Smooth muscle cell (in vitro differentiated cells): ENCODE measurements at regions not wholly inside any gene's neighbourhood (a gene's known extent, or its start where the extent isn't known, plus 50 kb on each side); places are given as distances from the start of the nearest gene placed in this dataset.

Source experiments
- DNase-seq: peaks from one replicate; lab custom pipeline; 2025; ENCODE audit not compliant: unreplicated experiment; lab: John Stamatoyannopoulos, UW
- H2AFZ ChIP-seq: fragments of 200-600 bp; sonication (generic); 2 replicates; pipeline ENCODE4 v1.6.0; 2016; ENCODE audit warnings: antibody characterized with exemption, low read depth, mild to moderate bottlenecking
- H3F3A ChIP-seq: fragments of 200-600 bp; sonication (generic); 2 replicates; pipeline ENCODE4 v1.6.0; 2017; ENCODE audit warnings: antibody characterized with exemption, low read depth
- H3K27ac ChIP-seq: fragments of 200-600 bp; sonication (generic); 2 replicates; pipeline ENCODE4 v1.5.1; 2016; ENCODE audit warnings: low read depth, mild to moderate bottlenecking
- H3K27me3 ChIP-seq: fragments of 200-600 bp; sonication (generic); 2 replicates; pipeline ENCODE4 v1.6.1; 2016; ENCODE audit warnings: low read depth, mild to moderate bottlenecking
- H3K36me3 ChIP-seq: fragments of 200-600 bp; sonication (generic); 2 replicates; pipeline ENCODE4 v1.5.1; 2016; ENCODE audit warnings: low read depth
- H3K4me1 ChIP-seq: fragments of 200-600 bp; sonication (generic); 2 replicates; pipeline ENCODE4 v1.5.1; 2016; ENCODE audit warnings: low read depth
- H3K4me2 ChIP-seq: fragments of 200-600 bp; sonication (generic); 2 replicates; pipeline ENCODE4 v1.6.0; 2016; ENCODE audit warnings: mild to moderate bottlenecking
- H3K4me3 ChIP-seq: fragments of 200-600 bp; sonication (generic); 2 replicates; pipeline ENCODE4 v1.5.1; 2016; ENCODE audit warnings: mild to moderate bottlenecking
- H3K79me2 ChIP-seq: fragments of 200-600 bp; sonication (generic); 2 replicates; pipeline ENCODE4 v1.6.0; 2016; ENCODE audit warnings: low read depth, mild to moderate bottlenecking
- H3K9ac ChIP-seq: fragments of 200-600 bp; sonication (generic); 2 replicates; pipeline ENCODE4 v1.6.0; 2016; ENCODE audit warnings: low read depth
- H3K9me3 ChIP-seq: fragments of 200-600 bp; sonication (generic); replicated peaks from 2 replicates; pipeline ENCODE4 v1.5.1; 2016; ENCODE audit warnings: low read depth
- H4K20me1 ChIP-seq: fragments of 200-600 bp; sonication (generic); 2 replicates; pipeline ENCODE4 v1.6.0; 2016; ENCODE audit warnings: low read depth
- WGBS: methylation state at CpG from one replicate; pipeline ENCODE4 v1.1.7; 2016; ENCODE audit warnings: low lambda C conversion rate; 5-methylcytosine and 5-hydroxymethylcytosine counted together
- TF ChIP-seq, protein P1 (sequence below): fragments of 200-600 bp; sonication (generic); IDR thresholded peaks from 2 replicates; pipeline ENCODE4 v1.5.1; 2017; ENCODE audit warnings: borderline replicate concordance, mild to moderate bottlenecking, antibody characterized with exemption; ENCODE audit not compliant: insufficient read depth, poor library complexity, severe bottlenecking

DNA sequence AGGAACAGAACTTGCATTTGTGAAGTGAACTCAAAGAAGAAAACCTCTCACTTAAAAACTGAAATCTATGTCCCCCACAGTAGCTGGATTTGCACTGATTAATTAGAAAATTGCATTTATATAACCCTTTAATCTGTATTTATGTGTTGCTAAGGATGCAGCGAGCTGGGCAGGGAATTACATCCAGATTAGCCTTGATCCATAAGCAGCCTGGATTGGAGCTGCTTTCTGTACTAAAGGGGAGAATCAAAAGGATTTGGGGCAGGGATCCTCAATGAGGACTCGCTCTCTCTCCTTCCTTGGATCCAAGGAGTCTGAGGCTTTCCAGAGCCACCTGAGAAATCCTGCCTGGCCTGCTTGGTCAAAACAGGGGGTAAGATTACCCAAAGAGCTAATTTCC lies 125.9 kb downstream of the TLE3 start:
- TF ChIP-seq, protein P1, sequence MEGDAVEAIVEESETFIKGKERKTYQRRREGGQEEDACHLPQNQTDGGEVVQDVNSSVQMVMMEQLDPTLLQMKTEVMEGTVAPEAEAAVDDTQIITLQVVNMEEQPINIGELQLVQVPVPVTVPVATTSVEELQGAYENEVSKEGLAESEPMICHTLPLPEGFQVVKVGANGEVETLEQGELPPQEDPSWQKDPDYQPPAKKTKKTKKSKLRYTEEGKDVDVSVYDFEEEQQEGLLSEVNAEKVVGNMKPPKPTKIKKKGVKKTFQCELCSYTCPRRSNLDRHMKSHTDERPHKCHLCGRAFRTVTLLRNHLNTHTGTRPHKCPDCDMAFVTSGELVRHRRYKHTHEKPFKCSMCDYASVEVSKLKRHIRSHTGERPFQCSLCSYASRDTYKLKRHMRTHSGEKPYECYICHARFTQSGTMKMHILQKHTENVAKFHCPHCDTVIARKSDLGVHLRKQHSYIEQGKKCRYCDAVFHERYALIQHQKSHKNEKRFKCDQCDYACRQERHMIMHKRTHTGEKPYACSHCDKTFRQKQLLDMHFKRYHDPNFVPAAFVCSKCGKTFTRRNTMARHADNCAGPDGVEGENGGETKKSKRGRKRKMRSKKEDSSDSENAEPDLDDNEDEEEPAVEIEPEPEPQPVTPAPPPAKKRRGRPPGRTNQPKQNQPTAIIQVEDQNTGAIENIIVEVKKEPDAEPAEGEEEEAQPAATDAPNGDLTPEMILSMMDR: no peak
- WGBS: 66% methylated on average over 2 of the region's 2 CpGs

DNA sequence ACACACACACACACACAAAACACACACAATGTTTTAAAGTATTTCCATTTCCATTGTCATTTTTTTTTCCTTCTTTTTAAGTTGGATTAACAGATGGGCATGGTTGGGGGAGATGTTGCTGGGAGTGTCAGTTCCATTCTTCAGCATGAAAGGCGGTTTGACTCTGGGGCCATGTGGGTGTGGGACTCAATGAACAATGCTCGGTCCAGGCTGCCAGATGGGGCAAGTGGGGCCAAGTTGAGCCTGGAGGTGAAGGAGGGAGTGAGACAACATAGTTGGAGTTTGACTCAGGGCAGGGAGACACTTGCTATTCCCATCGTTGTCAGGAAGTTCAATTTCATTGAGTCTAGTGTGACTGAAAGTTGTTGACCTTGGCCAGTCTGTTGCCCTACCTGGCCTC lies 125.3 kb downstream of the TLE3 start:
- 82% methylated on average over 3 of the region's 3 CpGs for WGBS
- H3K27ac ChIP-seq: no peak overlapping the region
- no peak overlapping the region for H3K4me2 ChIP-seq

More for the DNA sequence above, 125.9 kb downstream of the TLE3 start:
- Histone ChIP-seq H4K20me1 (no peaks in the 10 kb centered on the region), H3K27ac (no peak overlapping the region), H3K36me3 (no peaks in the 10 kb centered on the region), H3K9ac (no peak overlapping the region), H3K4me1 (no peaks in the 10 kb centered on the region), H3K79me2 (no peaks in the 10 kb centered on the region), H2AFZ (no peak overlapping the region), H3F3A (no peaks in the 10 kb centered on the region), H3K4me3 (no peak overlapping the region), H3K4me2 (no peak overlapping the region), H3K9me3 (no peaks in the 10 kb centered on the region), H3K27me3 (peaks cover 8% of the 10 kb centered on the region)
- DNase-seq: no peak

DNA sequence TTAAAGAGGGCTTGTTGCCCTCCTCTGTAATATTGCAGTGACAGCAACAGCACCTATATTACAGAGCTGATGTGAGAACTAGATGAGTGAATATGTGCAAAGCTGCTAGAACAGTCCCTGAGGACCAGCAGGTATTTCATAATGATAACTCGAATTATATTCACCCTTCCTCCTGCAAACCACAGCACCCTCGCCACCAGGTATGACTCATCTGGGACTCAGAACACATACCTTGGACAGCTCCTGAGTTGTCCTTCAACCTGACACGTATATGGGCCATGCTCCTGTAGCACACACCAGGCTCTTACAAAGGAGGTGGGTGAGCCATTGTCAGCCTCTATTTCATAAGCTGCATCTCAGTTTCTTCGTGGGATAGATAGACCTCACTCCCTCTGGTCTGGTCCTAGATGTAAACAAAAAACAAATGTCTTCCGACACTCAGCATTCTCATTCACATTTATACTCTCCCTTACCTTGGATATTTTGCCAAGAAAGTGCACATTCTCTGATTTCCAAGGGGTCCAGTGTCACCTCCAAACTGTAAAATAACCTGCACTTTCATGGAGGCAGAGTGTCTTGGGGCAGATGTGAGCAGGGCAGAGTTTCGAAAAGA lies 124.5 kb downstream of the TLE3 start:
- H3K4me1 ChIP-seq: no peaks in the 10 kb centered on the region
- H3K36me3 ChIP-seq: no peaks in the 10 kb centered on the region
- H4K20me1 ChIP-seq: no peaks in the 10 kb centered on the region
- no peaks in the 10 kb centered on the region for H3F3A ChIP-seq
- TF ChIP-seq, protein P1: no peak
- no peak overlapping the region for H3K9ac ChIP-seq
- H3K4me3 ChIP-seq: no peak overlapping the region
- whole genome bisulfite sequencing: 46% methylated on average over 6 of the region's 6 CpGs
- no peak for DNase-seq
- H3K27ac ChIP-seq: no peak overlapping the region
- H3K79me2 ChIP-seq: no peaks in the 10 kb centered on the region
- H3K4me2 ChIP-seq: no peak overlapping the region
- no peaks in the 10 kb centered on the region for H3K9me3 ChIP-seq
- H3K27me3 ChIP-seq: peaks cover 8% of the 10 kb centered on the region
- H2AFZ ChIP-seq: no peak overlapping the region

More for the DNA sequence above, 125.3 kb downstream of the TLE3 start:
- Histone ChIP-seq H3K9me3 (no peaks in the 10 kb centered on the region), H2AFZ (no peak overlapping the region), H3F3A (no peaks in the 10 kb centered on the region), H3K4me1 (no peaks in the 10 kb centered on the region), H3K9ac (no peak overlapping the region), H3K79me2 (no peaks in the 10 kb centered on the region), H3K36me3 (no peaks in the 10 kb centered on the region), H3K4me3 (no peak overlapping the region), H3K27me3 (peaks cover 8% of the 10 kb centered on the region), H4K20me1 (no peaks in the 10 kb centered on the region)
- DNase-seq: no peak
- TF ChIP-seq, protein P1: no peak

DNA sequence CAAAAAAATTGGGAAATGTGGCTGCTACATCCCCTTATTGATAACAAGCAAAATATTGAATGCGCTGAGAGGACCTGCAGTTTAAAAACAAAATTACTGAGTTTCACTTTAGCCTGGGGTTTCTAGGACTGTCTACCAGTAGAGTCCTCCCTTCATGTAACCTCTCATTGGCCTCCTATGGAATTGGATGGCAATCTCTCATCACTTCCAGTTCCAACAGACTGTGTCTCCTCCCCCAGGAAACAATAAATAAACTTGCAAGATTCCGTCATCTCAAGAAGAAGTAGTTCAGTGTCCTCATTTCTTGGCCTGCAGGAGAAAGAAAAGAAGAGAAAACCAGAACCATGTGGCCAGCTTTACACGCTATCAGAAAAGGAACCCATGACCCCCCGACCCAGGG lies 123.8 kb downstream of the TLE3 start:
- Histone ChIP-seq H3K27me3 (peaks cover 8% of the 10 kb centered on the region), H4K20me1 (no peaks in the 10 kb centered on the region), H3K4me2 (no peak overlapping the region), H3K4me1 (no peaks in the 10 kb centered on the region), H2AFZ (no peak overlapping the region), H3K9ac (no peak overlapping the region), H3K36me3 (no peaks in the 10 kb centered on the region), H3K79me2 (no peaks in the 10 kb centered on the region), H3F3A (no peaks in the 10 kb centered on the region), H3K4me3 (no peak overlapping the region), H3K9me3 (no peaks in the 10 kb centered on the region), H3K27ac (no peak overlapping the region)
- TF ChIP-seq, protein P1: no peak
- 77% methylated on average over 4 of the region's 4 CpGs for WGBS
- DNase-seq: no peak
